AG04450 (cell line): ENCODE measurements at regions not wholly inside any gene's neighbourhood (a gene's known extent, or its start where the extent isn't known, plus 50 kb on each side); places are given as distances from the start of the nearest gene placed in this dataset.

ENCODE experiments used
- CTCF ChIA-PET: fragments of 300-600, 350-600 bp; formaldehyde crosslinking; extraction: SDS; loops from one replicate; lab custom pipeline; 2022; ENCODE audit warnings: antibody characterized with exemption, inconsistent platforms; lab: Charles Lee
- POLR2A ChIA-PET: fragments of 350-600 bp; formaldehyde crosslinking; extraction: SDS; loops from one replicate; lab custom pipeline; 2021; ENCODE audit warnings: antibody characterized with exemption, inconsistent platforms; lab: Yijun Ruan, JAX
- DNase-seq: peaks from one replicate; pipeline ENCODE4 v3.0.0-alpha.2; 2011; ENCODE audit warnings: low read depth, low spot score
- H3K27ac ChIP-seq: one replicate; pipeline ENCODE4 v1.5.1; 2012; ENCODE audit warnings: low read depth, low read length, control low read depth
- H3K27me3 ChIP-seq: one replicate; pipeline ENCODE4 v1.6.0; 2012; ENCODE audit warnings: low read length; ENCODE audit not compliant: control insufficient read depth, insufficient read depth
- H3K4me3 ChIP-seq: 2 replicates; pipeline ENCODE4 v1.5.1; 2011; ENCODE audit warnings: mild to moderate bottlenecking, low read depth, low read length, control low read depth
- H3K9me3 ChIP-seq: 2 replicates; pipeline ENCODE4 v1.5.1; 2012; ENCODE audit warnings: low read length; ENCODE audit not compliant: control insufficient read depth, insufficient read depth
- TF ChIP-seq, protein P1 (sequence below): IDR thresholded peaks from 2 replicates; pipeline ENCODE4 v1.5.1; 2011; ENCODE audit warnings: low read depth, low read length, control low read depth, inconsistent platforms

DNA sequence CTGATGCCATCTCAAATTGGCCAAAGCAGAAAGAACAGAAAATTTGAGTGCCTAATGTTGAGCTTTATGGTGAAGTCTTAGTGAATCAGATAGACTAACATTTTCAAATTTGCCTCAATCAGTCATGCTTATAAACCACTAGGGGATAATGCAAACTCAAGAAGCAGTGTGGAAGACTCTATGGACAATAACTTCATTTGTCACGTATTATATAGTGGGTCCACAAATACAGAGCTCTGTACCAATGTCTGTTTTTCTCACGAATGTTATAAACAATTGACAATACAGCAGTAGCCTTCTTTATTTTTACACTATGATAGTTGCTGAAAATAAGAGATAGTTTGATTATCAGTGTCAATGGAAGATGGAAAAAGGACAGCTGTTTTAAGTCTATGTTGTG lies 190.8 kb upstream of the SLC8A1 start:
- Histone ChIP-seq H3K27ac (no peak overlapping the region), H3K4me3 (no peak overlapping the region), H3K27me3 (no peaks in the 10 kb centered on the region), H3K9me3 (no peaks in the 10 kb centered on the region)
- POLR2A ChIA-PET: no interaction called here
- TF ChIP-seq, protein P1, sequence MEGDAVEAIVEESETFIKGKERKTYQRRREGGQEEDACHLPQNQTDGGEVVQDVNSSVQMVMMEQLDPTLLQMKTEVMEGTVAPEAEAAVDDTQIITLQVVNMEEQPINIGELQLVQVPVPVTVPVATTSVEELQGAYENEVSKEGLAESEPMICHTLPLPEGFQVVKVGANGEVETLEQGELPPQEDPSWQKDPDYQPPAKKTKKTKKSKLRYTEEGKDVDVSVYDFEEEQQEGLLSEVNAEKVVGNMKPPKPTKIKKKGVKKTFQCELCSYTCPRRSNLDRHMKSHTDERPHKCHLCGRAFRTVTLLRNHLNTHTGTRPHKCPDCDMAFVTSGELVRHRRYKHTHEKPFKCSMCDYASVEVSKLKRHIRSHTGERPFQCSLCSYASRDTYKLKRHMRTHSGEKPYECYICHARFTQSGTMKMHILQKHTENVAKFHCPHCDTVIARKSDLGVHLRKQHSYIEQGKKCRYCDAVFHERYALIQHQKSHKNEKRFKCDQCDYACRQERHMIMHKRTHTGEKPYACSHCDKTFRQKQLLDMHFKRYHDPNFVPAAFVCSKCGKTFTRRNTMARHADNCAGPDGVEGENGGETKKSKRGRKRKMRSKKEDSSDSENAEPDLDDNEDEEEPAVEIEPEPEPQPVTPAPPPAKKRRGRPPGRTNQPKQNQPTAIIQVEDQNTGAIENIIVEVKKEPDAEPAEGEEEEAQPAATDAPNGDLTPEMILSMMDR: no peak
- CTCF ChIA-PET: no interaction called here
- no peak for DNase-seq

GRCh38 chr2:40646642-40647041 lies 194.8 kb upstream of the SLC8A1 start:
- Histone ChIP-seq H3K4me3 (no peak overlapping the region), H3K9me3 (no peaks in the 10 kb centered on the region), H3K27ac (no peak overlapping the region), H3K27me3 (no peaks in the 10 kb centered on the region)
- ChIA-PET POLR2A (no interaction called here), CTCF (no interaction called here)
- no peak for DNase-seq
- TF ChIP-seq, protein P1: no peak

DNA sequence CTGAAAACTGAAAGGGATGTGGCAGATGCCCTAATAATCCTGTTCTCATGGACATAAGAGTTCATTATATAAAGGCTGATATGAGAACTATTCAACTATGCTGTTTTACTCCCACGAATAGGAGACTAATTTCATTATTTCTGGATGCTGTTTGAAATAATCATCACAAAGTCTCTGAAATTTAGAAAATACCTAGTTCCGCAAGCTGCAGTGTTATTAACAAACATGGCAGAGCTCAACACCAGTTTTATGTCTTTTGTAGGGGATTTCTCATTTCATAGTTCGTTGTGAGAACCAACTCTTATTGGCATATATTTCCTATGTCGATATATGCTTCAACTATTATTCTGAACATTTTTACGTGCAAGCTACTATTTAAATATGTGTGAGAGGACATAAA lies 200.3 kb upstream of the SLC8A1 start:
- Histone ChIP-seq H3K27ac (no peak overlapping the region), H3K27me3 (no peaks in the 10 kb centered on the region), H3K4me3 (no peak overlapping the region), H3K9me3 (no peaks in the 10 kb centered on the region)
- DNase-seq: no peak
- ChIA-PET POLR2A (no interaction called here), CTCF (no interaction called here)
- TF ChIP-seq, protein P1: no peak

DNA sequence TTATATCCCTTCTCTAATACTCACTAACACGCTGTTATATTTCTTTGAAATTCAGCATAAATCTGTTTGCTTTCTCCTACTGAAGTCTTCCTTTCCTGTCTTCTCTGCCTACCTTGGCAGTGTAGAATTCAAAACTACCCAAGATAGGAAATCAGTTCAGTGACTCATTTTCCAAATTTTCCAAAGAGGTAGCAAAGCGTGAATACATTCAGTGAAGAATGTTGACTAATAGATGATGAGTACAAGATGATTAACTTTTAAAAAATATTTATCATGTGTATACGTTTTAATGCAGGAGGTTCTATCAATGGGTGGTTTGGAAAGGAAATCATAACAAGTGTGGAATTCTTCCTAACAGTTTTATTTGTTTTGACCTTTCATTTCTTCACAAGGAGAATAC lies 201.9 kb upstream of the SLC8A1 start:
- no peak overlapping the region for H3K27ac ChIP-seq
- TF ChIP-seq, protein P1: no peak
- H3K27me3 ChIP-seq: no peaks in the 10 kb centered on the region
- ChIA-PET POLR2A (no interaction called here), CTCF (no interaction called here)
- no peak overlapping the region for H3K4me3 ChIP-seq
- H3K9me3 ChIP-seq: no peaks in the 10 kb centered on the region
- no peak for DNase-seq

DNA sequence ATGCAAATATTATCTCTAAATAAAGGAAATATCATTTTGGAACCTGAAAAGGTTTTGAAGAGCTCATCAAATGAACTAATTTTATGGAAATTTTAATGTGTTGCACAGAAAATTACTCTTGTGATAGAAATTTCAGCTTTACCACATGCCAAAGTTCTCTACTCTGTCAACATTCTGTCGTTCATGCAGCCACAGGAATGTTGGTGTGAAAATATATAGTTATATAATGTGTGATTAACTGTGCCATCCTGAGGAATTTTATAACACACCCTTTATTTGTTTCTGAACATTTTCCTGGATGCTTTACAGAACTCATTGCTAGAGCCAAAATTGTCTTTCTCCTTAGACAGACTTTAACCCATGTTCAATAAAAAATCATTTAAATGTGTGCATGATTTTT lies 202.5 kb upstream of the SLC8A1 start:
- DNase-seq: no peak
- POLR2A ChIA-PET: no interaction called here
- no peak overlapping the region for H3K4me3 ChIP-seq
- CTCF ChIA-PET: no interaction called here
- no peaks in the 10 kb centered on the region for H3K27me3 ChIP-seq
- H3K9me3 ChIP-seq: no peaks in the 10 kb centered on the region
- H3K27ac ChIP-seq: no peak overlapping the region
- TF ChIP-seq, protein P1: no peak
